ENCODE measurements at regions not wholly inside any gene's neighbourhood (a gene's known extent, or its start where the extent isn't known, plus 50 kb on each side); places are given as distances from the start of the nearest gene placed in this dataset.

DNA sequence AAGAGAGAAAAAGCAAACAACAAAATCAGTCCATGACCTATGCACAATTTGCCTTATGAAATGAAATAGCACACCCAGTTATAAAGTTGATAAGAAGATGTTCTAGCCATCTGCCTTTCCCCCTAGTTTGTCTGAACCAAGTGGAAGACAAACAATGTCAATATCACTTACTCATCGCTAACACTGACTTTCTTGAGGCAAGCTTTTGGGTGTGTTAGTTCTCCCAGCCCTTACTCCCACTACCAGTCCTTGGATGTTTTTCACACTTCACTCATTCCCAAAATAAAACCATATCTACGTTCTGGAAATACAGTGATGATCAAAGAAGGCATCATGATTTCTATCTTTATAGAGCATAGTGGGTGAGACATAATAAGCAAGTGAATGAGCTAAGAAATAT is 393.8 kb downstream of the PCDH20 start:
- TF ChIP-seq, protein P1, sequence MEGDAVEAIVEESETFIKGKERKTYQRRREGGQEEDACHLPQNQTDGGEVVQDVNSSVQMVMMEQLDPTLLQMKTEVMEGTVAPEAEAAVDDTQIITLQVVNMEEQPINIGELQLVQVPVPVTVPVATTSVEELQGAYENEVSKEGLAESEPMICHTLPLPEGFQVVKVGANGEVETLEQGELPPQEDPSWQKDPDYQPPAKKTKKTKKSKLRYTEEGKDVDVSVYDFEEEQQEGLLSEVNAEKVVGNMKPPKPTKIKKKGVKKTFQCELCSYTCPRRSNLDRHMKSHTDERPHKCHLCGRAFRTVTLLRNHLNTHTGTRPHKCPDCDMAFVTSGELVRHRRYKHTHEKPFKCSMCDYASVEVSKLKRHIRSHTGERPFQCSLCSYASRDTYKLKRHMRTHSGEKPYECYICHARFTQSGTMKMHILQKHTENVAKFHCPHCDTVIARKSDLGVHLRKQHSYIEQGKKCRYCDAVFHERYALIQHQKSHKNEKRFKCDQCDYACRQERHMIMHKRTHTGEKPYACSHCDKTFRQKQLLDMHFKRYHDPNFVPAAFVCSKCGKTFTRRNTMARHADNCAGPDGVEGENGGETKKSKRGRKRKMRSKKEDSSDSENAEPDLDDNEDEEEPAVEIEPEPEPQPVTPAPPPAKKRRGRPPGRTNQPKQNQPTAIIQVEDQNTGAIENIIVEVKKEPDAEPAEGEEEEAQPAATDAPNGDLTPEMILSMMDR (IDR thresholded peaks at IDR 0.05): no peak
- no peak for TF ChIP-seq POLR2A (IDR thresholded peaks at IDR 0.05)

Data from heart left ventricle (tissue), 13 donors.